GM19452 (cell line): ENCODE measurements at regions not wholly inside any gene's neighbourhood (a gene's known extent, or its start where the extent isn't known, plus 50 kb on each side); places are given as distances from the start of the nearest gene placed in this dataset.
"Not testable (repeated sequence)": the region's sequence is repeated elsewhere in the genome, so short reads cannot be mapped to it uniquely, and the experiment has no call there.

ENCODE experiments used
- ATAC-seq: cut with Tn5 transposase; IDR thresholded peaks from one replicate; pipeline ENCODE4 v1.9.1; 2021; ENCODE audit not compliant: unreplicated experiment

- ATAC-seq = no peak
These were observed 803.6 kb downstream of the RAPGEF2 start for GRCh38 chr4:159906517-159906916.

GRCh38 chr4:159910721-159911120 is 807.8 kb downstream of the RAPGEF2 start:
- ATAC-seq = no peak

- no peak for ATAC-seq
These were observed 819.2 kb downstream of the RAPGEF2 start for GRCh38 chr4:159922119-159922518.

GRCh38 chr4:159925770-159926169 is 822.9 kb downstream of the RAPGEF2 start:
- ATAC-seq = no peak

- ATAC-seq = no peak
These were observed 824.0 kb downstream of the RAPGEF2 start for GRCh38 chr4:159926871-159927270.

- no peak for ATAC-seq
These were observed 824.9 kb downstream of the RAPGEF2 start for GRCh38 chr4:159927781-159928180.

GRCh38 chr4:159934602-159935001 is 831.7 kb downstream of the RAPGEF2 start:
- ATAC-seq = not testable (repeated sequence)

- no peak for ATAC-seq
These were observed 834.7 kb downstream of the RAPGEF2 start for GRCh38 chr4:159937595-159937994.

GRCh38 chr4:159939681-159940080 is 836.8 kb downstream of the RAPGEF2 start:
- ATAC-seq = not testable (repeated sequence)

- no peak for ATAC-seq
These were observed 838.2 kb downstream of the RAPGEF2 start for GRCh38 chr4:159941076-159941475.

GRCh38 chr4:159944477-159944876 is 841.6 kb downstream of the RAPGEF2 start:
- ATAC-seq = no peak

GRCh38 chr4:159946983-159947615 is 844.2 kb downstream of the RAPGEF2 start:
- ATAC-seq = no peak

- no peak for ATAC-seq
These were observed 847.8 kb downstream of the RAPGEF2 start for GRCh38 chr4:159950707-159951106.

- no peak for ATAC-seq
These were observed 863.9 kb downstream of the RAPGEF2 start for GRCh38 chr4:159966746-159967145.

- ATAC-seq = not testable (repeated sequence)
These were observed 874.1 kb downstream of the RAPGEF2 start for GRCh38 chr4:159976871-159977482.

- no peak for ATAC-seq
These were observed 875.2 kb downstream of the RAPGEF2 start for GRCh38 chr4:159977907-159978617.

GRCh38 chr4:159979351-159979750 is 876.5 kb downstream of the RAPGEF2 start:
- ATAC-seq = no peak

- ATAC-seq = no peak
These were observed 877.1 kb downstream of the RAPGEF2 start for GRCh38 chr4:159979953-159980352.

GRCh38 chr4:159980826-159981468 is 878.1 kb downstream of the RAPGEF2 start:
- ATAC-seq = no peak

- ATAC-seq = no peak
These were observed 878.6 kb downstream of the RAPGEF2 start for GRCh38 chr4:159981469-159981856.

GRCh38 chr4:159983082-159983481 is 880.2 kb downstream of the RAPGEF2 start:
- no peak for ATAC-seq
